AML-193 (cell line): ENCODE measurements at regions not wholly inside any gene's neighbourhood (a gene's known extent, or its start where the extent isn't known, plus 50 kb on each side); places are given as distances from the start of the nearest gene placed in this dataset.
"Not testable (repeated sequence)": the region's sequence is repeated elsewhere in the genome, so short reads cannot be mapped to it uniquely, and the experiment has no call there.

ENCODE experiments used
- DNase-seq, 2 experiments: peaks; one replicate each; lab custom pipeline; 2025; lab: John Stamatoyannopoulos, UW

DNA sequence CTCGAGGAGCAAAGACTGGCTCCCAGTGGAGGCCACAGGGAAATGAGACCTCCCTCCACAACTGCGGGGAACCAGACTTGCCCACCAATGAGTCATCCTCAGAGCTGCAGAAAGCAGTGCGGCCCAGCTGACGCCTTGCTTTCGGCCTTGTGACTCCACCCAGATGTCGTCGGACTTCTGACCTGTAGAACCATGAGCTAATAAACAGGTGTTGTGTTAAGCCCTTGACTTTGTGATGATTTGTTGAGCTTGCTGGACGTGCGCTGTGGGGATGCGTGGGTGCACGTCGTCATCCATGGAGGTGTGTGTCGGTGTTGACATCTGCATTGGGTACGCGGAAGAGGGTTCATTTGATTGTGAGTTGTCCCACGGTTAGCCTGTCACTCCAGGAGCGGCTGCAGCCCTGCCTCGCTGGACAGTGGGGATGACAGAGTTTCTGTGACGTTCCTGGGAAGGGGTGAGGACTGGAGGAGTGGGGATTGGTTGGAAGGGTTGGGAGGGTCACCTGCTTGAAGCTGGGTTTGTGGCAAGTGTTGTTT lies 154.1 kb downstream of the SH3BP4 start:
- DNase-seq, result no peak

GRCh38 chr2:235106874-235107639 lies 155.2 kb downstream of the SH3BP4 start:
- DNase-seq, result no peak

DNA sequence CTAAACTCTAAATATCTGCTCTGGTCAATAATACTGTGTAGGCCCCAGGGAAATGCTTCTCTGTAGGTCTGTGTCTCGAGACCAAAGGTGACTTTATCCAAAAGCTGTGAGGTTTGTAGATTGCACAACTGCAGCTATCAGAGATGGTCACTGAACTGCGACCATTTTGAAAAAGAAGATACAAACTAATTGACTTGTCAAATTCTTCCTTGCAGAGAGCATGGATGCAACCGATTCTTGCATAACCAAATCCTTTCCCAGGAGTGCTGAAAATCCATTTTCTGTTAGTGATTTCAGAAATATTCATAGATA lies 155.8 kb downstream of the SH3BP4 start:
- DNase-seq, result no peak

DNA sequence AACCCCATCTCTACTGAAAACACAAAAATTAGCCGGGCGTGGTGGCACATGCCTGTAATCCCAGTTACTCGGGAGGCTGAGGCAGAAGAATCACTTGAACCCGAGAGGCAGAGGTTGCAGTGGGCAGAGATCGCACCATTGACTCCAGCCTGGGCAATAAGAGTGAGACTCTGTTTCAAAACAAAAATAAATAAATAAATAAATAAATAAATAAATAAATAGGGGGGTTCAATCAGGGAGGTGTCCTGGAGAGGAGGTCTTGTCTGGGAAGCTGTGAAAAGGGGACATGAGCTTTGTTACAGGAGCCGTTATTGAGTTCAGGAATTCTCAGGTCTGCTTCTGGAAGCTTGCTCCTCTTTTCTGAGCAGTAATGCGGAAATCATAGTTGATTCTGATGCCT lies 157.7 kb downstream of the SH3BP4 start:
- not testable (repeated sequence) for DNase-seq

DNA sequence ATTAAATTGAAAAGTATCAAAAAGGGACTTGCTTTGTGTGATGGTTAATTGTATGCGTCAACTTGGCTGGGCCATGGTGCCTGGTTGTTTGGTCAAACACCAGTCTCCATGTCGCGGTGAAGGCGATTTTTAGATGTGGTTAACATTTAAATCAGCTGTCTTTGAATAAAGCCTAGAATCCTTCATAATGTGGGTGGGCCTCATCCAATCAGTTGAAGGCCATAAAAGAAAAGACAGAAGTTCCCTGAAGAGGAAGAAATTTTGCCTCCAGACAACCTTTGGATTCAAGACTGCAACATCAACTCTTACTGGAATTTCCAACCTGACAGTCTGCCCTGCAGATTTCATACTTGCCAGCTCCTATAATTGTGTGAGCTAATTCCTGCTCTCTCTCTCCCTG lies 160.5 kb downstream of the SH3BP4 start:
- DNase-seq, result no peak

DNA sequence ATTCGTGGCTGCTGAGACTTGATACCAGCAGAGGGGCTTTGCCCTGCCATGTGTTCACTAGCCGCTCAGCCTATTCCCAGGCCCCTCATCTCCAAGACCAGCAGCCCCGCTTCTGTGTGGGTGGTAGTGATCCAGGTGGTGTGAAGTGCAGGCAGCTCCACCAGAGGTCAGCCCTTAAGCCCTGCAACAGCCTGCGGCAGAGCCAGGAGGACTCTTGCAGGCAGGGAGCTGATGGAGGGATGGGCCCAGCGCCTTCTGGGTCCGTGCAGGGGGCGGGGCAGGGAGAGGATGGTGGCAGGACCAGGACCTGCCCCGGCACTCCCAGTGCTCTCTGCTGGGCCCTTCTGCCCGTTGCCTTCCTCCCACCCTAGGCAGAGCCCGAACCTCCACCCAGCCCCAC lies 162.0 kb downstream of the SH3BP4 start:
- no peak for DNase-seq

- DNase-seq, result no peak
Measured at GRCh38 chr2:235114286-235114685, 162.5 kb downstream of the SH3BP4 start.

- no peak for DNase-seq
Measured at GRCh38 chr2:235115521-235115920, 163.7 kb downstream of the SH3BP4 start.

- DNase-seq, result peak in 1 of 2 experiments; percentile 26
Measured at GRCh38 chr2:235116885-235117492, 165.2 kb downstream of the SH3BP4 start.

DNA sequence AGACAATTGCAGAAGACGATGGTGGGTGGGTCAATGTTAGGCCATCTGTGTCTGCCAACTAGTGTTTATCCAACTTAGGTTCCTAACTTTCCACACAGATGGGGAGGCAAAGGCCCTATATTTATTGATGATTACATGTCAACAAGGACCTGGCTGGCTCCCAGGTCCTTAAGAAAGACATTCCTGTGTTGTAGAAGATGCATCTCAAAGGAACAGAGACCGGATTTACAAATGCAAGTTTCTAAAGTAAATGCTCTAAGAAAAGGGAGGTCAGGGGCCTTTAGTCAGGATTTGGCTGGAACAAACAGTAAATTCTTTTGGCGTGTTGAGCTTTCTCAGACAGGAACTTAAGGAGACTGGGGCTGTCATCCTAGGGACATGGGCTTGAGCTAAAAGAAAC lies 175.0 kb downstream of the SH3BP4 start:
- no peak for DNase-seq

DNA sequence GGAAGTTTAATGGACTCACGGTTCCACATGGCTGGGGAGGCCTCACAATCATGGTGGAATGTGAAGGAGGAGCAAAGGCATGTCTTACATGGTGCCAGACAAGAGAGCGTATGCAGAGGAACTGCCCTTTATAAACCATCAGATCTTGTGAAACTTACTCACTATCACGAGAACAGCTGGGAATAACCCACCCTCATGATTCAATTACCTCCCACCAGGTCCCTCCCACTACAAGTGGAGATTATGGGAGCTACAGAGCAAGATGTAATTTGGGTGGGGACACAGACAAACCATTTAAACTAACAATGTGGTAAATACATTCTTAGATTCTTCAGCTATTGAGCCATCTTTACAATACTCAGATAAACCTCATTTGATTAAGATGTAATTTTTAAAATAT lies 176.1 kb downstream of the SH3BP4 start:
- no peak for DNase-seq

- no peak for DNase-seq
Measured at GRCh38 chr2:235129850-235130249, 178.0 kb downstream of the SH3BP4 start.

GRCh38 chr2:235131334-235132305 lies 179.8 kb downstream of the SH3BP4 start:
- no peak for DNase-seq

- DNase-seq, result no peak
Measured at GRCh38 chr2:235132651-235133050, 180.8 kb downstream of the SH3BP4 start.

- no peak for DNase-seq
Measured at GRCh38 chr2:235133837-235134236, 182.0 kb downstream of the SH3BP4 start.

GRCh38 chr2:235134420-235134819 lies 182.6 kb downstream of the SH3BP4 start:
- DNase-seq, result no peak

- DNase-seq, result no peak
Measured at GRCh38 chr2:235135195-235135965, 183.6 kb downstream of the SH3BP4 start.

GRCh38 chr2:235135990-235136561 lies 184.3 kb downstream of the SH3BP4 start:
- DNase-seq, result no peak

GRCh38 chr2:235138339-235138738 lies 186.5 kb downstream of the SH3BP4 start:
- no peak for DNase-seq

GRCh38 chr2:235139956-235140800 lies 188.4 kb downstream of the SH3BP4 start:
- DNase-seq, result no peak

DNA sequence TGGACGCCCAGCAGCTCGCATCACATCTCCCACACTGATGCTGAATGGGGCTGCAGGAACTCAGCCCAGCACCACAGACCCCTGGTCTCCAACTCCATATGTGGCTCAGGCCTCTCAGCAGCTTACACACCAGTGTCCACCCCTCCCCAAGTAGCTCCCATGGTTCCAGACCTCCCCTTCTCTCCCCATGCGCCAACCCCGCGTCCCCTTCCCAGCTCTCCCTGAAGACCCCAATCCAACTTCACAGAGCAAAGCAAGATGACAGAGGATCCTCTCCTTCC lies 188.9 kb downstream of the SH3BP4 start:
- DNase-seq, result no peak
